Fibroblast of the aortic adventitia (primary cell): ENCODE measurements at regions not wholly inside any gene's neighbourhood (a gene's known extent, or its start where the extent isn't known, plus 50 kb on each side); places are given as distances from the start of the nearest gene placed in this dataset.
A peak's percentile ranks its signal among the peaks of the same experiment; 100 is the strongest.

Experiments used
- DNase-seq: peaks from one replicate; pipeline ENCODE4 v3.0.0-alpha.2; 2010; ENCODE audit warnings: low read depth
- H3K4me3 ChIP-seq: 2 replicates; pipeline ENCODE4 v1.5.1; 2011; ENCODE audit warnings: low read depth, mild to moderate bottlenecking, control low read depth, low read length, moderate library complexity
- CTCF ChIP-seq: IDR thresholded peaks from 2 replicates; pipeline ENCODE4 v1.5.1; 2011; ENCODE audit warnings: mild to moderate bottlenecking, low read length, control low read depth, inconsistent platforms; ENCODE audit not compliant: insufficient read depth

GRCh38 chr15:96046620-96047240 lies 283.8 kb upstream of the NR2F2 start:
- no peak for DNase-seq
- TF ChIP-seq CTCF, result no peak
- no peak overlapping the region for H3K4me3 ChIP-seq

GRCh38 chr15:96047255-96047931 lies 283.1 kb upstream of the NR2F2 start:
- TF ChIP-seq CTCF, result peak; percentile 38
- DNase-seq, result peak; percentile 90
- peak overlapping the region; percentile 1 for H3K4me3 ChIP-seq

GRCh38 chr15:96049323-96049722 lies 281.2 kb upstream of the NR2F2 start:
- no peak overlapping the region for H3K4me3 ChIP-seq
- no peak for TF ChIP-seq CTCF
- no peak for DNase-seq

- H3K4me3 ChIP-seq, result no peak overlapping the region
- DNase-seq, result no peak
- no peak for TF ChIP-seq CTCF
Measured at GRCh38 chr15:96049766-96050165, 280.7 kb upstream of the NR2F2 start.

- no peak for TF ChIP-seq CTCF
- no peak overlapping the region for H3K4me3 ChIP-seq
- no peak for DNase-seq
Measured at GRCh38 chr15:96051598-96051997, 278.9 kb upstream of the NR2F2 start.

GRCh38 chr15:96052154-96052553 lies 278.3 kb upstream of the NR2F2 start:
- no peak for TF ChIP-seq CTCF
- H3K4me3 ChIP-seq, result no peak overlapping the region
- DNase-seq, result no peak
